Activated CD4-positive, alpha-beta T cell treated with anti-CD3 and anti-CD28 coated beads, Interleukin-2, Interleukin-6, amounts not matched to agents 100 ng/mL and 50 ng/mL, durations not matched to agents 16 hours and 8 hours (primary cell): ENCODE measurements at regions not wholly inside any gene's neighbourhood (a gene's known extent, or its start where the extent isn't known, plus 50 kb on each side); places are given as distances from the start of the nearest gene placed in this dataset.

Experiments
- DNase-seq: peaks from one replicate; pipeline ENCODE4 v3.0.0-alpha.2; 2020

DNA sequence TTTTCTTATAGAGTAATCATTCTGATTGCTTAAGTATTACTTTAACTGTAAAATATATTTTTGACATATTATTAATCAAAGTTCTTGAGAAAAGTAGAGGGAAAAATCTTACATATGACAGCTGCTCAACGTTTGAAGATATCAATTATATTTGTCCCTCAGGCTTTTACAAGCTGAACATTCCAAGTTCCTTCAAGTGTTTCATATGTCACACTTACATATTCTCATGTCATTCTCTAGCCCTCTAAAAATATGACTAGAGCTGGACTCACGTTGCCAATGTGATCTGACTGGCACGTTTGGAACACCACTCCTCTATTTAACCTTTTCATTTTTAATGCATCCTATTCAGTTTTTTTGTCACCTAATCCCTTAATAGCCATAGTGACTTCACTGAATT lies 492.9 kb downstream of the PCDH18 start:
- DNase-seq, result no peak

DNA sequence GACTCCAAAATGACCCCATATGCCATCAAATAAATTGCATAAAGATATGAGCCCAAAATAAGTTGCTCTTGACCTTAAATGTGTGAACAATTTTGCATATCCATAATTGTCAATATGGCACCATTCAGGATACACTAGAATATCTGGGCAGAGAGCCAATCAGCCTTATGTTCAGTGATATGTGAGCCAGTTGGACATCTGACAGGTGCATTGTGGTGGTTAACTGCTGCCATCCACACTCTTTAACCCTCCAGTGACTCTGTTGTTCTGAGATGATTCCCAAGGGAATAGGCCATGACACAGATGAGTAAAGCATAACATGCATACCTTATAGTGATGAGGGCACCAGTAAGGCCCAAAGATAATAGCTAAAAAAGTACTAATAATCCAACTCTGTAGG lies 500.1 kb downstream of the PCDH18 start:
- no peak for DNase-seq

DNA sequence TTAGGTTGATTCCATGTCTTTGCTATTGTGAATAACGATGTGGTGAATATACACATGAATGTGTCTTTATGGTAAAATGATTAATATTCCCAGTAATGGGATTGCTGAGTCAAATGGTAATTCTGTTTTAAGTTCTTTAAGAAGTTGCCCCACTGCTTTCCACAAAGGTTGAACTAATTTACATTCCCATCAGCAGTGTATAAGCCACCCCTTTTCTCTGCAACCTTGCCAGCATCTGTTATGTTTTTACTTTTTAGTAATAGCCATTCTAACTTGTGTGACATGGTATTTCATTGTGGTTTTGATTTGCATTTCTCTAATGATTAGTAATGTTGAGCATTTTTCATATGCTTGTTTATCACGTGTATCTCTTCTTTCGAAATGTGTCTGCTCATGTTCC lies 503.3 kb downstream of the PCDH18 start:
- no peak for DNase-seq

DNA sequence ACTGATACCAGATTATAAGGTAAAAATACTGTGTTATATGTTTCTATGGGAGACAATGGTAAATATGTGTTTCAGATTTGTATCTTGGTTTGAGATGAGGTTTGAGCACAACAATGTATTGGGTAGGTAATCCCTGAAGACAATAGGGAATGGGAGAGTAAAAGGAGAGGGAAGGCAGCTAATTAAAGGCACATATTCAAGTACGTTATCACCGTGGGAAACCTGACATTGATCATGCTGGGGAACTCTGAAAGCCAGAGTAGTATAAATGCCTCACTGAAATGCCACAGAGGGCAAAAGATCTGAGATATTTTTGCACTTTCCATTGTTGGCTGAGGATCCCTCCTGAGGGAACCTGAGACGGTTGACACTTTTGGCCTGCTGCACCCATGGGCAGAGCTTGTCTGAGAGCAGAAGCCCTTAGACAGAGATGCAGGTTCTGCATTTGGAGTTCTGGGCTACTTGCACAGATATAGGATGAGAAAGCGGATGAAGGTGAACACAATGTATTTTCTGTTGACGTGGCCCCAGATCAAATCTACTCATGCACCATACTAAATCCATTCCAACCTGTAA lies 506.7 kb downstream of the PCDH18 start:
- no peak for DNase-seq

DNA sequence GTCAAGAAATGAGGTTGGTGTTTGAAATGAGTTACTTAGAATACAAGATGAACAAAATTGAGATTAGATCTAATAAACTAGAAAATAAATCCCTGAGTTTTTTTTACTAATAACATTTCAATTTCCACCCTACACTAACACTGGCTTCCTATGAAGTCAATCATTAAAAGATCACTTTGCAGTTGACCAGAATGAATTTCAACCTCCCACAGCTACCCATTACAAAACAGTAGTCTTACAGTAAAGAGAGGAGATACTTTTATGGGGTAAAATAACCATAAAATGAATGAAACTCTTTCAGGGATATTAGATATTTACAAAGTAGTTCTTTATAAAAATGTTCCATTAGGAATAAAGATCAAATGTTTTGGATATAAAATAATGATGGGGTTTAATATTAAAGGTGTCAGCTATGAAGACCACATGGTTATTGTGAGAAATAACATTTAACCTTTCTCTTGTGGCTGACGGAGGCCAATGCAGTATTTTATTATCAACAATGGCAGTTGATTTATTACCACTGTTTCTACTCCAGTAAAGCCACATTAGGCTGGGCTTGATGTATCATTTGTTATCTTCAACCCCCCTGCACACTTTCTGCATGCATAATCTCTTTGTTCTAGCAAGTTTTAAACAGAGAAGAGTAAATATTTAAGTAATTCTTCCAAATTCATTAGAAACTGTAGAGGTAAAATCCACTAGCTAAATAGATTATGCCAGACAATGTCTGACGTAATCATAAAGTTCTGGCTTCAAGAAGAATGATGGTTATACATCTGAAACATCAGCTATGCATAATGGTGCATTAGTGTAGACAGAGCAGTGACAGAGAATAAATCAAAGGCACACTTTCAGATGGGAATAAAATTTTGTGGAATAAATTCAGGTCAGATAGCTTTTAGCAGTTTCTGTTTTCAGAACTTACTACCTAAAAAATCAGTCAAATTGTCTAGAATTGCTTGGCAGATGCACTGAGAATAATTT lies 516.6 kb downstream of the PCDH18 start:
- no peak for DNase-seq

DNA sequence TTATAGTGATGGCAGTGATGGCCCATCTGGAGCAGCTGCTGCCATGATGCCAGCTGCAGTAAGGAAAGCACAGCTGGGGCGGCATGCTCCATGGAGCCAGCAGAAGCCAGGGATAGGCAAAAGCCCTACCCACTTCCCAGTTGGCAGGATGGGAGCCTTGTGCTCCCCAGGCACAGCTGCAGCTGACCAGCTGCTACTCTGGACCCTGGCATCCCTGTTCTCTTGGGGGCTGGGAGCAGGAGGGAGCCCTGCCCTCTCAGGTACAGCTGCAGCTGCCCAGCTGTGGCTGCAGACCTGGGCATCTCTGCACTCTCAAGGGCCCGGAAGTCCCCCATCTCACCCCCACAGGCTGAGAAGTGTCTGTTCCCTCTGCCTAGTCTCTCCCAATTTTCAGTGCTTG lies 531.9 kb downstream of the PCDH18 start:
- no peak for DNase-seq

DNA sequence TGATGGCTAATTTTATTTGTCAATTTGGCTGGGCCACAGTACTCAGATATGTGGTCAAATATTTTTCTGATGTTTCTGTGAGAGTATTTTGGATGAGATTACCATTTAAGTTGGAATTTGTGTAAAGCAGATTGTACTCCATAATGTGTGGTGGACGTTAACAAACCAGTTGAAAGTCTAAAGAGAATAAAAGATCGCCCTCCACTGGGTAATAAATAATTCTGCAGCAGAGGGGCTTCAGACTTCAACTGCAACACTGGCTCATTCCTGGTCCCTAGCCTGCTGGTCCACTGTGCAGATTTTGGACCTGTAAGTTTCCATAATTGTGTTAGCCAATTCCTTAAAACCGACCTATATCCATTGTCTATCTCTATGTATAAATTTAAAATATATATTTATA lies 540.3 kb downstream of the PCDH18 start:
- no peak for DNase-seq

DNA sequence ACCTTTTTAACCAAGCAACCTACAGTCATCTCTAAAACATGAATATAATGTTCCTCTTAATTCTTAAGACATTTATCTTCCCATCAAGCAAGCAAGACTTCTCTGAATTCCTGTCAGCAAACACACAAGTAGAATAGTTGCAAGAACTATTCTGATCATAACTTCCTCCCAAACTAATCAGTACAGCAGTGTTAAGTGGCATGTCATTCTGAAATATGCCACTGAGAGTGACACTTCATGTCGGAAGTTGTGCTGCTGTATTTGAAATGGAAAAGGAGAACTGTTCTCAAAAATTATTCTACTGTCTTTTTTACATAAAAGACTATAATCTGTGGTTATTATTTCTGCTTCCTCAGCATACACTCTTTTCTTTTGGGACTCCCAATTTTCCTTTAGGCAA lies 546.6 kb downstream of the PCDH18 start:
- no peak for DNase-seq

DNA sequence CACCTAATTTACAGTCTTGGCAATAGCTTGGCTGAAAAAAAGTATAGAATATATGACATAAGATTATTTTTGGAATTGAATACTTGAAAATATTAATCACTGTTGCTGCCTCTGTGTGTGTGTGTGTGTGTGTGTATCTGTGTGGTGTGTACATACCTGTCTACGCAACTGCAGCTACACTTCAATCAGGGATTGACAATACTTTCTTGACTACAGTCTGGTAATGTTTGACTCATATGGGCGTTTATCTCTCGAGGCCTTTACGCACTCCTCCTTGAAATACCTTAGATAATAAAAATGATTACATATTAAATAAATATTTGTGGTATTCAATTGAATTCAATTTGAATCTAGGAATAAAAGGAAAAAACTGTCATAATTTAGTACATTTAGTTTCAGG lies 565.2 kb downstream of the PCDH18 start:
- DNase-seq, result no peak

DNA sequence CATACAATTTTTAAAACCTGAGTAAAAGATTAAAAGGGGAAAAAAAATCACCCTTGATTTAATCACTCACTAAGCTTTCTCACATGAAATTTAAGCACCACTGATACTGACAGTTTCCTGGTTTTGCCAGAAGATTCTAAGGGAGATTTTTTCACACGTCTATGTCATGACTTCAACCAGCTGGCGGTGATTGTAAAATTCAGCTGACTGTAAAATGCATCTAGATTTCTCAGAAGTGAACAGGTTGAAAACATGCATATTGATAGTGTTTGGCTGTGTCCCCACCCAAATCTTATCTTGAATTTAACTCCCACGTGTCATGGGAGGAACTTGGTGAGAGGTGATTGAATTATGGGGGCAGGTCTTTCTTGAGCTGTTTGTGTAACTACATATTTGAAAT lies 566.8 kb downstream of the PCDH18 start:
- no peak for DNase-seq

DNA sequence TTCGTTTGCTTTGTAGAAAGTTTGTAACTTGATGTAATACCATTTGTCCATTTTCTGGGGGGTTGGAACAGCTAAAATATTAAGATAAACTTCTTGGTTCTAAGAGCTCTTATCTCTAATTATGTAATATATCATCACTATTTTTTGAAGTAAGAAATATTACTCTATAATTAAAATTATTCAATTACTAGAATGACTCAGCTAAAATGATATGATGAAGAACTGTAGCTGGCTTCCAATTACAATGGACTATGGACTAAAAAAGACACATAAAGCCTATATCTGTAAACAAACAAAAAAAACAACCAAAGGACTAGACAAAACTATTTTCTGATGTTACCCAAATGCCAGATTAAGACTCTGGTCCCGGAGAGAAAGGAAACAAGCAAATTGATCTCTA lies 569.4 kb downstream of the PCDH18 start:
- DNase-seq, result no peak

DNA sequence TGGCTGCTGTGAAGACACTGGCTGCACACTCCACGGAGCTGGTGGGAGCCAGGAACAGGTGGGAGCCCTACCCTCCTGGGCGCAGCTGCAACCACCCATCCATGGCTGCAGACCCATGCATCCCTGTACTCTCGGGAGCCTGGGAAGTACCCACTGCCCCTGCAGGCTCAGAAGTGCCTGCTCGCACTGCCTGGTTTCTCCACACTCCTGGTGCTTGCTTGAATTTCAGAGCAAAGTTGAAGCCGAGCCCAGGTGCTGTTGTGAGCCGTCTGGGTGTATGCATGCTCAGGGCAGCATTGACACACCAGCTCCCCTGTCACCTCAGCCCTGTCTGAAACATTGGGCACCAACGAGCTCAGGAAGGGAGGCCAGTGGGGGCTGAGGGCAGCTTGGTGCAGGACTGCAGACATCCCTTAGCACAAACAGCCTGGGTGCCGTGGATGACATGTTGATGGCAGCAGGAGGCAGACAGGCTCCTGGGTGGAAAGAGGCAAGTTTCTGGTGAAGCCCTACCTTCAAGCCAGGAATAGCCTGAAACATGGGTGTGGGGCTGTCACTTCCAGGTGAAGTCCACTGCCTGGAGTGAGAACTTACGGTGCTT lies 585.9 kb downstream of the PCDH18 start:
- no peak for DNase-seq

DNA sequence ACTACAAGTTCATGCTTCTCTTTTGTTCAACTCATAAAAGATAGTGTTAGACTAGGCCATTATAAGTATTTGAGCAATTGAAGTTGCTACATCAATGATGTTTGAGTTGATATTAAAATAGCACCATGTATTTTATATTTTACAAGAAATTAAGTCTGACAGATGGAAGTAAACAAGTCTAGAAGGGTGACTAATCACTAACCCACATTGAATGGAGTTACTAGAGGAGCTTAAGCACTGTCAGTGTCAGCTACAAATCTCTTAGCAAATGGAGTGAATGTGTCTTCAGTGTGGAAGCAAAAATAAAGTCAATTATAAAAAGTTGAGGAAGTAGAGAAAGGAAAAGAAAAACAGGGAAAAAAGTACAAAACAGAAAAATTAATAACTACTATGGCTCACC lies 592.5 kb downstream of the PCDH18 start:
- DNase-seq, result no peak

DNA sequence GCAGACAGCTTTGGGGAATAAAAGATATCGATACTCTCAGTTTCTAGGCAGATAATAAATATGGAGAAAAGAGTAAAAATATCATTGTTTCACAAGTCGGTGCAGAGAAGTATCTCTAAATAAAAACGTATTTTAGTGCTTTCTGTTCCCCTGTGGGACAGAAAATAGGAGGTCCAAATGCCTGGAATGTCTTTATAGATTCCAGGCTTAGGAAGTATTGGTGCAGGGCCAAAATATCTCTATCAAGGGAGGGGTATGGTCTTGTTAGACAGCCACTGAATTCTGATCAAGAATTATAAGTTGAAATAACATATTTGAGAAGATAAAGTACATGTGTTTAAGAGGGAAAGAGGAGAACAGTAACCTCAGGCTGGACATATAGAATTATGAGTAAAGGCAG lies 596.4 kb downstream of the PCDH18 start:
- DNase-seq, result no peak

DNA sequence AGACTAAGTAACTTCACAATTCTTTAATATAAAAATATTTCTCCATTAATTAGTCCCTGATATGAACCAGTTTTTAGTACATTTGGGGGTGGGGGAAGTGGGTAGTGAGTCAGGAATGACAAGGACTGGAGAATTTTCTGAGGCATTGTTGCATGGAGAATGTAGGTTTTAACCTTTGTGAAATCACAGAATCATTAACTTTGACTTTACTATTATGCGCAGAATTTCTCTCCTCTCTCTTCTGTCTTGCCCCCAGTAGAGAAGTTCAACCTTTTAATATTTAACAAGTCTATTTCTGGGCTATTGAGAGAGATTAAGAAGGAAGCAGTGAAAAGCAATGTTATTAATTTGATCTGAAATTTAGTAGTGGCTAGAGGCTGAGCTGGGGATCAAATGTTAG lies 597.0 kb downstream of the PCDH18 start:
- no peak for DNase-seq

DNA sequence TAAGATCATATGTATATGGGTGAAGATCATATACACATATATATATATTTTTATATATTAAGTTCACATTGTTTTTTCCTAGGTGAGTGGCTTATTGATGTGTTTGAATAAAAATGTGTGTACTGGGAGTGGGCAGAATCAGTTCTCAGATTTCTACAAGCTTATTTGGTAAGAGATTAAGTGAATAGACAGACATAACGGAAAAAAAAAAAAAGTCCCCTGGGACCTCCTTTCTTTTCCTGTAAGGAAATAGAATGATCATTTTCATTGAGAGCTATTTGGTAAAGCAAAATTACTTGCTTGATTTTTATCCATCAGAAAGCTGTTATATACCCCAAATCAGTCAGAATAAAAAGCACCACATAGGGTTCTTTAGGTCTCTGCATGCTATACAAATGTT lies 597.7 kb downstream of the PCDH18 start:
- no peak for DNase-seq

DNA sequence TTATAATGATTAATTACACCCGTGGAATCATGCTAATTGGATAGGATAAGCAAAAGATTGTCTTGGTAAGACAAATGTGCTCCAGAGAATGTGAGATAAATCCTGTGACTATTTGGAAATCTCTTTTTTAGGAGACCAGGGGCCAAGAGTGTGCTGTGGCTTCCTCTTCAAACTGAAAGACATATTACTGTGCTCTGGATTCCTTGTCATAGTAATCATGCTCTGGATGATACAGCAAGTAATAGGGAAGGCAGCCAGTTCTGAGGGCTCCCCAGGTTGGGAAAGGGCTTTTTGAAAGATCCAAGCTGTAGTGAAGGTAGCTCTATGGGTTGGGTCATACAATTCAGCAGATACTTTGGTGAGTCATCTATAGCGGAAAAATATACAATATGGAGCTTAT lies 600.5 kb downstream of the PCDH18 start:
- DNase-seq, result no peak

DNA sequence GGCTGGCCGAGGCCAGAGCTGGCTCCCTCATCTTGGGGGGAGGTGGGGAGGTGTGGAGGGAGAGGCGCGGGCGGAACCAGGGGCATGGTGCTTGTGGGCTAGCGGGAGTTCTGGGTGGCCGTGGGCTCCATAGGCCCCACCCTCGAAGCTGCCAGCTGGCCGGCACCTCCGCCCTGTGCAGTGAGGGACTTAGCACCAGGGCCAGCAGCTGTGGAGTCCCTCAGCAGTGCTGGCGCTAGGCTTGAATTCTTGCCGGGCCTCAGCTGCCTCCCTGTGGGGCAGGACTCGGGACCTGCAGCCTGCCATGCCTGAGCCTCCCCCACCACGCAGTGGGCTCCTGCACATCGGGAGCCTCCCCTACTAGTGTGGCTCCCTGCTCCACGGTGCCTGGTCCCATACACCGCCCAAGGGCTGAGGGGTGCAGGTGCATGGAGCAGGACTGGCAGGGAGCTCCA lies 603.3 kb downstream of the PCDH18 start:
- DNase-seq, result no peak

DNA sequence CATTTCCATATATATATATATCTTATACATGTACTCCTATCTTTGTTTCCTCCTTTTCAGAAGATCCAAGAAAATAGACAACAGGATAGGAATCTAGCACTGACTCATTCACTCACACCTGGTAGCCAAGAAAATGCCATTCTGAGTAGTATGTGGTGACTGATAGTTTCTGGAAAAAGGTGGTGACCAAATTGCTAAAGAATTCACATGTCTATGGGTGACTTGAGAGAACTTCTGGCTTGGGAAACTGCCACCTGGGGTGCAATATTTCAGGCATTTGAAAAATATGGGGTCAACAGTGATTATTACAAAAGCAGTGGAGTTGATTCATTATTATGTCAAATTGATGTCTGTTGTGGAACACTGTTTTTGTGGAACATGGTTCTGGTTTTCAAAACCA lies 605.1 kb downstream of the PCDH18 start:
- DNase-seq, result no peak

DNA sequence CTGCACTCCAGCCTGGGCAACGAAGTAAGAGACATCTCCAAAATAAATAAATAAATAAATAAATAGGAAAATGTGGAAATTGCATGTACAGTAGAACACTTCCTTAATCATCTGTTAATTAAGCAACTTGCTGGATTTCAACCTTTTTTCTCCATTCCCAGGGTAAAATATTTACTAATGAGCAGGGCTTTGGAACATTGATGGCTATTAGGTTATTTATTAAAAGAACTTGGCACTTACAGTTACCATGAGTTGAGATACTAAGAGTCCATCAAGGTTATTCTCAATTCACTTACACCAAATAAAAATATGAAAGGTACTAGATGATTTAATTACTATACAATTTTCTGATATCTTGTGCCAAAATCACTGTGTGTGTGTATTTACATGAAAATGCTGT lies 607.1 kb downstream of the PCDH18 start:
- no peak for DNase-seq

DNA sequence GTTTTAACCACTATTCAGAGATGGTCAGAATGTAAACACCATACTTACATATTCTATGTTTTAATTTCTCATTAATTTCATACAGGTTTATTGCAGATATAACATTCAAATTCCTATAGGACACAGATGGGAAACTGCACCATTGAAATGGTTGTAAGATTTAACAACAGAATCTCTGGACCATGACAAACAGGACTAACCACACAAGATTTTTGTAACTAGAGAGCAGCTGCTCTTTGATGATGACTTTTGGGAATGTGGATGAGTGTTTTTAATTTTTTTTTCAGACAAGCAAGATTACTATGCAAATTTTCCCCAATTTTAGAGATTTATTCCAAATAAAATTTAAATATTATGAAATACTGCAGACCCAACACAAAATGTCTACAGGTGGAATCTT lies 610.2 kb downstream of the PCDH18 start:
- DNase-seq, result no peak

DNA sequence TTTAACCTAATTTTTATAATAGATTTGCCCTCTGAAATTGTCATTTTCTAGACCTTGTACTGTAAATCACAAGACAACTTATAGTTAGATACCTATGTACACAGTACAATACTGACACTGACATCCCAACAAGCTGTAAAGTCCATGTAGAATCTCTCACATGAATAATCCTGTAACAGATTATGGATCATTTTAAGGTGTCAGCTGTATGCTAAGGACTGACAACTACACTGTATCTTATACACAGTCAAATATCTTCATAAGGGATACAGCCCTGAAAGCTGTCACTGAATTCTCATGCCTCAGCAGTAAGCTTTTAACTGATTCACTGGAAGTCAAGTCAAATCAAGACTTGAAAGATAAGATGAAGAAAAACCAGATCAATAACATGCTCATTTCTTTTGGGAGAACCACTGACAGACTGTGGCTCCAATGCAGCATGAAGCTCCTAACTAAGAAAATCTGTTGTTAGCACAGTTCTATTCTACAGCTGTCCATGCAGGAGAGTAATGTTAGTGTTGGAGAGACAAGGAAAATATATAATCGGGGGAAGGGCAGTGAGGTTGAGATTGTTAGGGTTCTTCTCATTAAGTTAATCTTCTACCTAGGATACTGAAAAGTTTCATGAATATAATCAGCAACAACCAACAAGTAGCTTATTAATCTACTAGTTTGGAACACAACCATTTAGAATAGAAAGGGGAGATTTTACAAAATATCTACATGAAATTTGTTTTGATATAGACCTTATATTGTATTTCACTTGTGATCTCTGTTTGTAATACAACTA lies 612.0 kb downstream of the PCDH18 start:
- DNase-seq, result no peak

DNA sequence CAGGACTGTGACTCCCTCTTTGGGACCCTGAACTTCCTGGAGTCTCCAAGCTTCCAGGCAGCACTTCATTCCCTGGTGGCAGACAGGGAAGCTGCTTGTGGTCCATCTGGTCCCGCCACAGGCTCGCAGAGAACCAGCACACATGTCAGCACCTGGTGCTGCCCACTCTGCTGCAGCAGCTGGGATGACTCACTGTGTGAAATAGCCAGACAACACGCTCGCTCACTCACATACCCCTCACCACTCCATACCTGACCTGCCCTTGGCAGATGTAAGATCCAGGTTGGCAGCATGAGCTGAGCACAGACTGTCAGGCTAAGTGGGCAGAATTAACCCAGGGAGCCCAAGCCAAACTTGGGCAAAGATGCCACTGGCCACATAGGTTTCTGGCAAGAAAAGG lies 613.5 kb downstream of the PCDH18 start:
- DNase-seq, result no peak
